NCI-H2081 treated with DMSO at 0.1 percent for 48 hours (cell line): ENCODE measurements at regions not wholly inside any gene's neighbourhood (a gene's known extent, or its start where the extent isn't known, plus 50 kb on each side); places are given as distances from the start of the nearest gene placed in this dataset.

ENCODE experiments used
- DNase-seq: peaks from one replicate; lab custom pipeline; 2025; lab: John Stamatoyannopoulos, UW

DNA sequence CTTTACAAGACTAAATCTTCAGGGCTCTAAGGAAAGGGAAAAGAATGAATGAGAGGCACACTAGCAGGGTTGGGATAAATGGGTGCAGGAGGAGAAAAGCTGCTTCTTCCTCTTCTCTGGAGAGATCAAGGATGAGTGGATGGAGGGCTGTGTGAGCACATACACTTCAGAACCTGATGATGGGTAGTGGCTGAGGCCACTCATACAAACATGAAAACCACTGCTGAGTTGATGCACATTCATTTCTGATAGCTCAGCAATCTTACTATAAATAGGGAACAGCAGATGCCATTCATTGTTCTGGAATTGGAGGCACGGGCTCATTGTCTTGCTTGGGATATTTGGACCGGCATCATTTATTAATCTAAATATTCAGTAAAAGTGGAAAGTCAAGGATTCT is 152.4 kb upstream of the KCTD1 start:
- DNase-seq = no peak

DNA sequence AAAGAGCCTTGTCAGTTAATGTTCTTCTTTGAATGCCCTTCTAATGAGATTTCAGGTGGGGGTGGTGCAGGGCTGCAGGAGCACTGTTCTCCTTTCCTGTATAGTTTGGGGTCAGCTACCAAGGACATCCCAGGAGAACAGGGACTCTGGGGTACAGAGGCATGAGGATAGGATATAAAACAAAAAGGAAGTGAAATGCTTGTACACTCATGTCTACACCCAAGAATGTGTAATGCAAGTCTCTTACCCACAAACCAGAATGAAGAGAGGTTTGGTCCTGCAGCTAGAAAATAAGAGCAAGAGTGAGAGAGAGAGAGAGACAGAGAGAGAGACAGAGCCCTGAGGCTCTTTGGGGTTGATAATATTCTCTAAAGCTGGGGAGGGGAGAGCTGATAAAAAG is 151.8 kb upstream of the KCTD1 start:
- no peak for DNase-seq

DNA sequence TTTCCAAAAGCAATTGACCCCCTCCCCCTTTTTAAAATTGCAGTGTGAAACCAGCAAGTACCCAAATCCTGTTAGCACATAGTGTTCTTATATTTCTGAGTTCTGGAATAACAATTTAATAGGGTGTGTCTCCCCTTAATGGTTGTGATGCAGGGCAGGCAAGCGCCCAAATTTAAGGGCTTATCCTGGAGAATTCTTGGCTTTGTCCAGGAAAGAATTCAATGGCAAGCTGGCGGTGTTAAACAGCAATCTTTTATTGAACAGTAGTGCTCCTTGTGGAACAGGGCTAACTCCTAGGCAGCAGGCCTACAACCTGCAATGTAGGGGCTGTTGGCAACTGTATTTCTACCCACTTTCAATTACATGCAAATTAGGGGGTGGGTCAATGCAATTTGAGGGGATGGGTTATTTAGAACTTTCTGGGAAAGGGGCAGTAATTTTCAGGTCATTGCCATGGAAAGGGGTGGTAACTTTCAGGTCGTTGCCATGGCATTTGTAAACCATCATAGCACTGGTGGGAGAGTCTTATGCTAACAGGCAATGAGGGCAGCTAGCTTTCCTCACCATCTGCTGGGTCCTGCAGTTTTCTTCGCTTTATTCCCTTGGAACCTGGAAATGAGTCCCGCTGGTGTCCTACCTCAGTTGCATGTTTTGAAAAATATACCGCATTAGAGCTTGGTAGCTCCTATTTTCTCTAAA is 149.0 kb upstream of the KCTD1 start:
- DNase-seq = no peak

DNA sequence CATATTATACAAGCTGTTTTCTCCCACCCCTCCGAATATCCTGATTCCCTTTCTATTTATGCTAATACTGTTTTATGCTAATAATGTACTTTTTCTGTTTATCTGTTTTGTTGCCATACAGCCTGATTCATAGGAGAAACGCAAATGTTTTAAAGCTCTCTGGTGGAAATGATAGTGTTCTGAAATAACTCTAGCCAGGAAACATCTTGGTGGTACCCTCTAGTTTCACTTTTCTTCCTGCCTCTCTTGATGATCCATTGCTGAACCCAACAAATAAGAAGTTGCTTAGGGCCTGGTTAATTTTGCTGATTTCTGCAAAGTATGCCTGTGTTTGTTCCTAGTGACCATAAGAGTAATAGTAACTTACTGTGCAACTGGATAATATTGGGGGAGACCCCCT is 148.4 kb upstream of the KCTD1 start:
- no peak for DNase-seq

DNA sequence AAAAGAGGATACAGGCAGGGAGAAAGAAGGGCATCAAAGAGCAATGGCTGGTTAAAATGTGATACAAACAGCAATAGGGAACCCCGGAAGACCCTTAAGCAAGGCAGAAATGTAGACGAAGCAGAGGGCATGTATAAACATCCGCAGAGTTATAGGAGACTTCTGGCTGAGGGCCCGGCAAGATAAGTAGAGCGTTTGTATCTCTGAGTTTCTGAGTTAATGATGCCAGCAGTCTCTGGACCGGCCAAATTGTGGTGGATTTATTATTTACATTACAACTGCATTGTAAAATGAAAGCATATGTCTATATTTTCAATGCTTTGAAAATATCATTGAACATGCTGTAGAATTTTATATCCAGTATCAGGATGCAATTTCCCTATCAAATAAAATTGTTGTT is 148.0 kb upstream of the KCTD1 start:
- no peak for DNase-seq

DNA sequence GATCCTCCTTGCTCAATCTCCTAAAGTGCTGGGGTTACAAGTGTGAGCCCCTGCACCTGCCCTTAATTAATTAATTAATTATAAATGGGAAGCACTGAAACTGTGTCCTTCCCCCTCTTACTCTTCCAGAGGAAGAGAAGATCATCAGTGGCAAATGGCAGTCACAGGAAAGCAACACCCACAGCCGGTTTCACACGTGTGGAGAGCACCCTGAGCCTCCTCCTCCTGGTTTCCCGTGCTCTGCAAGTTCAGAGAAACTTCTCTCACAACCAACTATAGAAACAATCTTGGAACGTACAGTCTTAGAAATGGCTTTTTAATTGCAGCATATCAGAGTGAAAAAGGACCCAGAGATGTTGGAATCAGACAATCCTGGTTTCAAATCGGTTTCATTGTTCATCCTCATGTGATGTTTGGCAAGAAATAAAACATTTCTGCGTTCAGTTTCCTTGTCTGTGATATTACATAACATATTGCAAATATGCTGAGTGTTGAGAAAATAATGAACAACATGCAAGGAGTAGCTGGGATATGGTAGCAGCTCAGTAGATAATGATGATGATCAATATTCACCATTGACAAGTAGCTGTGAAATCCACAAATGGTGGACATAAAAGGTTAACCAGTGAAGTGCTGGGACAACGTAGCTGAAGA is 141.0 kb upstream of the KCTD1 start:
- DNase-seq = no peak

DNA sequence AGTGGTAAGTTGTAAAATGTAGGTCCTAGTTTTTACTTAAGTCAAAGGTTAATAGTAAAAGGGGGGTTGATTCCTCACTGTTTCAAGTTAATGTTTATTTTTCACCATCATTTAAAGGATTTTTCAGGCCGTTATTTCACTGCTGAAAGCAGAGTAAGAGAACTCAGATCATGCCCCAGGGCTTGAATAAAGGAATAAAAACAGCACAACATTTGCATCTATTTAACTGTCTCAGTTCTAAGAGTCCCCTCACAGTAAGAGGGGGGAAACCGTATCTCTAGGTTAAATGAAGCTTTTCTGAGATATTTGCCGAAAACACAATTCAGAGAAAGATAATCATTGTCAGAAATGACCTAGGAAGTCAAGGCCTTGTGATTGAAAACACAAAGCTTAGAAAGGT is 138.2 kb upstream of the KCTD1 start:
- no peak for DNase-seq

DNA sequence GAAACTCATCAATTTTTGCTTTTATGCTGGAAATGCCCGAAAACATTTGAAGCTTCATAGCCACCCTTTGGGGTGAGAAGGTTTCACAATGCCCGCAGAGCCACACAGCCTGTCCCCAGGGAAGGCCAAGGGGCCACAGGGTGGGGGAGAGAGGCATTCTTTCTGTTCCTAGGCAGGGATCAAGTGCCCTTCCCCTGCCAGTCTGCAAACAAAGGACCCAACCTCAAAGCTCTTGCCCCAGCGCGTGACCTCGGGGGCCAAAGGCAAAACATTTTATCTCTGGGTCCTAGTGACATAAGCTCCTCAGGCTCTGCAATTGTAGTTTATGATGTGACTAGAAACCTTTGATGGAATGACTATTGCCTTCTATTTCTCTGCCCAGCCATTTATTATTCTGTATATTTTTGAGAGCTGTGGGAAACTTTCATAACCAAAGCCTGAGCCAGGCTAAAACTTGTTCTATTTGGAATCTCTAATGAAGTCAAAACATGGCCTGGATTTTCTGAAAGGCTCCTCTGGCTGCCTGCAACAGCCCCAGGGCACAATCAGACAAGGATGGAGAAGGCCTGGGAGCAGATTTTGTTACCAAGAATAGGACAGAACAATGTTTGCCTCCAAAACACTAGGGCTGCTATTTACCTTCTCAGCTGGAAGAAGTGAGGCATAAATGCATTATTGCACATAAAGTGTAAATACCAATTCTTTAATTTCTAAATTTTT is 137.2 kb upstream of the KCTD1 start:
- DNase-seq = peak; percentile 6

DNA sequence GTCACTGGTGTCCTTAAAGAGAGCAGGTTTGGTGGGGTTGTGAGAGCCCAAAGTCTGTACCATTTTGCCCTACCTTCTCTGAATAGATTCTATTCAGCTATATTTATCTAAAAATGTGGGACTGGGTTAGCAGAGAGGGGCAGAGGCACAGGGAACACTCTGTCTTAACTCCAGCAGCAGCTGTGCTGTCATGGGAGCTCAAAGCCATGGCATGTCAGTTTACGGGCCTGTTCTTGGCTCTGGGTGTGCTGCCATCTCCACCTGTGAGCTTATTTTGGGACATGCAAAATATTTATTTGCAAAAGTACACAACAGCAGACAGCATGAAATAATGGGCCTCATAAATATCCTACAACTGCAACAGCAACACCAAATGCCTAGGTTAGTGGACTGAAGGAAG is 129.6 kb upstream of the KCTD1 start:
- no peak for DNase-seq

DNA sequence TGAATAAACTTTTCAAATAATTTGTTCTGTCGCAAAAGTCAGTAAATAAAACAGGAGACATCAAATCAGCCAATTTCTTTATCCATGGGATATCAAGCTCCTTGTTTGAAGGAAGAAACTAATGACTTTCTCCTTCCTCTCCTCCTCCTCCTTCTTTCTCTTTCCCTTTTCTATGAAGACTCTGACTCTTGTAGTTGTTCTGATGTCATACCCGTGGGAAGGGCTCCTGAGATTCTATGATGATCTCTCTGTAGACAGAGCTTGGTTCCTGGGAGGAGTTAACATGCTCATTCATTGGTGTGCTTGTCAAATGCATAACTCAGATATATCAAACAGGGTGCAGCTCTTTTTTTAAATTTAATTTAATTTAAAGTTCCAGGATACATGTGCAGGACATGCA is 118.7 kb upstream of the KCTD1 start:
- DNase-seq = no peak

DNA sequence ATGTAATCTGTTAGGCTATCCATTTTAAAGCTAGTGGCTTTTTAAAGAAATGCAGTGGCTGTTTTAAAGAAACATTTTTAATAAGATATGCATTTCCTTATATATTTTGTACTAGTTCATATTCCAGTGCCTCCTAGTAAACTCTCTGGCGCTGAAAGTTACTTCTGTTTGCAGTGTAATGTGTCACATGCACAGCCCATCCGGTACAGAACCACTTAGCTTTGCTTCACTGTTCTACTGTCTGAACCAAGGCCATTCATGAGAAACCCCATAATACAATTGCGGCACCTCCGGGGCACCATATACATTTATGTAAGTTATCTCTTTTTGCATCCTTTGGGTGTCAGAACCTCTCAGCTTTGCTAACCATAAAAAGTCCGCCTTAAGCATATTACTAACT is 114.6 kb upstream of the KCTD1 start:
- no peak for DNase-seq

DNA sequence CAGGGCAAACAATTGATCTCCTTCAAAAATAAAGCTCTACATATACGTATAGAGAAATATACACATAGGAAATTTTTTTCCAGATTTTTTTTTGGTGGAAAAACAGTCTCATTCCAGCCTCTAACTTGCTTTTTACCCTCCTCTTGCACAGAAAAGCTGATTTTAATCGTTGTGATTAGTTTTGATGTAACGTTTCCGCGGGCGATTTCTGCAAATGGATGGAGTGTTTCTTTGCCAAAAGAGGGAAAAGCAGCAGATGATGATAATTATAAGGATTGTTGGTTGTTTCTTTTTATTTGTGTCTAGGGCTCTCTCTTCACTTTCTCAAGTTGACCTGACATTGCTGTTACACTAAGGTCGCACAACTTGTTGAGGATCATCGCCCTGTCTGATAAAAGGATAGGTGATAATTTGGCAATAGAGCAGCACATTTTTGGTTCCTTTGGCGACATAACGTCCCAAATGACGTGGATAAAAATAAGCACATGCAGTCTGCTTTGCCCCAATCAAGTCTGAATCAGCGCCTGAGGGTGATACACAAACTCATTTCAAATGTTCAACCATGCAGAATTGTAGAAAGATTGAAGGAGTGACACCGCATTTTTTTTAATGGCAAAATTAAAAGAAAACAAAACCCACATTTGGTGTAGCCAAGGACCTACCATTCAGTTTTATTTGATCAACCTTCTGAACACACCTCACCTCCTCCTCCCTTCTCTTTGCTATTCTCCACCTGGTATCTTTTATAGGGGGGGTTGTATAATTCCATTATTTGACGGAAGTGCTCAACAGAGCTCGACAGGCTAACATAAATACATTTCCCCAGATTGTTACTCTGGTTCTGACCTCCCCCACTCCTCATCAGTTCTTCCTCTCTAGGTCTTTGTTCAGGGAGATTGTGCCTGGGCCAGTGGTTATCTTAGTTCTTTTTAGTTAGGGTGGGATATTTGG is 109.6 kb upstream of the KCTD1 start:
- no peak for DNase-seq

DNA sequence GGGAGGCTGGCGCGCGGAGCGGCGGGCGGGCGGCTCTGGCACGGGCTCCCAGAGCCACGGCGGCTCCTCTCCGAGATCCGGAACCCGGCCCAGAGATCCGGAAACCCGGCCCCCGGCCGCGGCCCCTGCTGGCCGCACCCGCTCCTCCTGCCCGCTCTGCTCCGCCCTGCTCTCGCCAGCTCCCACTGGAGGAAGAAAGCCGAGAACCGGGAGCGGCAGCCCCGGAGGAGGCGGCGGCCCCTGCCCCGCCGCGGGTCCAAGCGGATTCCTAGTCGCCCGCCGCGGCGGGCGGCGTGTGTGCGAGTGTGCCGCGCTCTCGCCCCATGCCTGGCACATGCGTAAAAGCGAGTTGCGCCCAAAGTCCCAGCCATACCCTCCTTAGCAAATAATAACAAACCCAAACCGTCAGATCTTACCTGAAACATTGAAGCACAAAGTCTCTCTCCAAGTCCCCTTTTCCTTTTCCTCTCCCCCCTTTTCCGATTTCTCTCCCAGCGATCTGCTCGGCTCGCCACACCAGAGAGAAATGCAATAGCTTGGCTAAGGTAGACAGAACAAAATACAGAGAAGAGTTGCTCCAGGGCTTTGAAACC is 108.7 kb upstream of the KCTD1 start:
- DNase-seq = peak; percentile 18

DNA sequence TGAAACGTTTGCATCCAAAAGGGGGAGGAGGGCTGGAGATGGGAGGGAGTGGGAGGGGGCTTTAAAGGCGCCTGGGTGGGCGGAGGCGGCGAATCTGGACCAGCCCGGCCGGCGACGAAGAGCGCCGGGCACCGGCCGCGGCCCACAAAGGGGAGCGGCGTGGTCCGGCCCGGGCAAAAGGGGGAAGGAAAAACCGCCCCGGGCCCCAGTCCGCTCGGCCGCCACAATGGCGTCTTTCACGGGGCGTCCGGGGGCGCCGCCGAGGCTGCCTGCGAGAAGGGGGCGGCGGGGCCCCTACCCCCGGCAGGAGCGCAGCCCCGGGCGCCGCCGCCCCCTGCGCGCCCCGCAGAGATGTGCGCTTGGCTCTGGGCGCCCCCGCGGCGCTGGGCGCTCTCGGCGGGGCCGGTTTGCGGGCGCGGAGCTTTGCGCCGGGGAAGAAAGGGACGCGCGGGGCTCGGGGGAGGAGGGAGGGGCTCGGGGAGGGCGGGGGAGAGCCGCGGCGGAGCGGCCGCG is 108.1 kb upstream of the KCTD1 start:
- no peak for DNase-seq

DNA sequence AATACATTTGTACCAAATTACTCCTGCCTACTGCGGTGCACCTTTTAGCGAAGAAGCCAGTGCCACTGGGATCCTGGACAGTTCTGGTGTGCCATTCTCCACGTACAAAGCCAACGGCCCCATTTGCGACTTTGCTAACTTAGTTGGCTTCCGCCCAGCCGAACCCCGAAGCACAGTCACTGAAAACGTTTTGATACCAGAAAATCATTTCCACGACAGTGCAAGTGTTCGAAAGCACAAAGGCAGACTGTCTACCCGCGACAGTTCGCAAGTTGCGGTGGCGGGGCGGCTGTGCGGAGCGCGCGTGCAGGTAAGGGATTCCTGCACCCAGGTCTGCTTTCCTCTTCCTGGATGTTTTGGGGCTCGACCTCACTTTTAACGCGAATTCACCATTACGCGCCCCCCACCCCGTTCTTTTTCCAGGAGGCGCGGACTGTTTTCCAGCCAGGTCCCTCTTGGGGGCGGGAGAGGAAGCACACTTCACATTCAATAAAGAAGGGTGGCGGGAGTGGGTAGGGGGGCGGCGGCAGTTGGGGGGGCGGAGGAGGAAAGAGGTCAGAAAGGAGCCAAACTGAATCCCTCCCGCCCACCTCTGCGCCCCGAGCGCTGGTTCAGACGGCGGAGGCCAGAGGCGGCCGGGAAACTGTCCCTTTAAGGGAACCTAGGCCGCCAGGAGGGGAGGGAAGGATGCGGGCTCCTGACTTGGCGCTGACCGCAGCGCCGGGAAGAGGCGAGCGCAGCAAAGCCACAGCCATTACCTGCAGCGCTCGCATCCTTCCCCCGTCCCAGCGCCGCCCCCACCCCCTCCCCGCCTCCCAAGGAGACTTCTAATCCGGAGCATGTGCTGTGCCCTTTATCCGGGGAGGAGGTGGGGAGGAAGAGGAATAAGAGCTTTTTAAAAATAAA is 107.4 kb upstream of the KCTD1 start:
- DNase-seq = no peak

DNA sequence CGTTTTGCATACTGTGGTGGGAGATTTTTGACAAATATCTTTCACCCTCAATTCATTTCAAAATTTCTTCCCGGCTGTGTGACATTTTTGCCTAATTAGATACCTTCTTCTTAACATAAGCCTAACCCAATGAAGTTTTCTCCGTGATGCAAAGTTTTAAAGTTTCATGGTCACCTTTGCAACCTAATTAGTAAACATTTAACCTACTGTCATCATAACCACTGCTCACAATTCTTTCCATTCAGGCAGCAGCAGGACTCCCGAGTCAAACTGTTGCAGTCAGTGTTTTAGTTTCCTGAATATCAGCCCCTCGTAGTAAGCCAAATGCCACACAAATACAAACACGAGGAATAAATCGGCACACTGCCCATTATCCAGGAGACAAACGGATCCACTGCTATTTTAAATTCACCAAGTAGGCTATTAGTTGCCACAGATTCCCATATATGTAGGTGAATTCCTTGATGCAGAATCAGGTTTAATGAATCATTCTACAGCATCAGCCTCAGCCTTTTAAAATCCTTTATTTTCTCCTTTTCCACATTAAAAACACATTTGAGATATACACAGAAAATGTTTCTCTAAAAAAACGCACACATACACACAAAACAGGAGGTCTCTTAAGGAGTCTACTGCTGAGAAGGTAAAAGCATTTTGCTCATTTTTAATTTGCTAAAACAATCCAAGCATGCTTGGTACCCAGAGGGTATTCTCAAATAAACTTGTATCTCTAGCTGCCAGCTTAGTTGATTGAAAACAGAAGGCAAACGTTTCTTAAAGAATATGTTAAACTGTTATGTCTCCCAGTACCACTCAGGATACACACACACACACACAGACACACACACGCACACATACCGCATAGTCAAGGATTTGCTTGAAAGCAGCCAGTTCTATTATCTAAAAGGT is 106.5 kb upstream of the KCTD1 start:
- DNase-seq = no peak

DNA sequence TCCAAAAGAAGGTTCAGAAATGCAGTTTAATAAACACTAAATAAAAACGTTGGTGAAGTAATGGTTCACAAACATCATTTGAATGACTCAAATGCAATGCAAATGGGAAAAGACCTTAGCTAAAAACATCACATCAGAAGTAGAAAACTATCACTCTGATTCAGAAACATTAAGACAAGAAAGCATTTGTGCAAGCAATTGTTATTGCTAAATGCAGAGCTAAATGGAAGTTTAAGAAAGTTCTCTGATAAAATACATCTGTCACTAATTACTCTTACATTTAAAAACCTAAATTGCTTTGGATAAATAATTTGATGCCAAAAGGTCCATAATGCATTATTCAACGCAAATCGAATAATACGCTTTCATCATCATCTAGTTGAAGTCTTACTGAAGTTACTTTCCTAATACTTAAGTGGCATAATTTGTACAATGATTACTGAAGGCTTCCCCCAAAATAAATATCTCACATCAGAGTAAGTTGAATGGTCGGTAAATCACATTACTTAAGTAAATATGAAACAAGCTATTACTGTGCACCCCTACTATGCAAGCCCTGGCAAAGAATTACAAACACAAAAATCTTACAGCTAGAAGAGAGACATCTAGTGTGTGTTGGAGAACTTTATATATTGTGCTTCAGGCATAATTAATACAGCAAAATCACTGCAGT is 105.7 kb upstream of the KCTD1 start:
- DNase-seq = no peak

DNA sequence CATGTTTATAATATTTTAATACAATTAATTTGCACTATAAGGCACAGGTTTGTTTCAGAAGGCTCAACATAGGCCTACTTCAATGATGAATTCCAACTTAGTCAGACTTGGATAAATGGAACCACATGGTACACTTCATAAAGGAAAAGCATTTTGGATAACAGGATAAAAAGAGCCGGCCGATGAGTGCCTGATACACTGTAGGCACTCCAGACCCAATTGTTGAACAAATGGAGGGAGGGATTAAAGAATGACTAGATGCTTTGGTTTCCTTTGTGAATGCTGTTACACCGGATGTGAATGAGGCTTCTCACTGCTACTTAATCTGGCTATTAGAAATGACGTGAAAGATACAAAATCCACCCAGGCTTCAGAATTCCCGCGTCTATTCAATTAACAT is 104.1 kb upstream of the KCTD1 start:
- DNase-seq = no peak
